ENCODE measurements at regions not wholly inside any gene's neighbourhood (a gene's known extent, or its start where the extent isn't known, plus 50 kb on each side); places are given as distances from the start of the nearest gene placed in this dataset.

GRCh38 chr2:122055521-122055931 is 300.1 kb downstream of the TSN start:
- intact Hi-C loops (cut with micrococcal nuclease), result no loop called here
- Mint-ChIP-seq H3K9me3 (no peaks in the 10 kb centered on the region), H3K4me1 (ENCODE audit: low read depth) (no peaks in the 10 kb centered on the region), H3K4me3 (no peak overlapping the region), H3K27me3 (ENCODE audit: insufficient read depth) (no peaks in the 10 kb centered on the region), H3K27ac (no peak overlapping the region), H3K36me3 (ENCODE audit: low read depth) (no peaks in the 10 kb centered on the region)
- no peak for DNase-seq (ENCODE audit: low spot score)

- intact Hi-C loops (cut with micrococcal nuclease), result no loop called here
- H3K36me3 Mint-ChIP-seq (ENCODE audit: low read depth), result no peaks in the 10 kb centered on the region
- H3K4me1 Mint-ChIP-seq (ENCODE audit: low read depth), result no peaks in the 10 kb centered on the region
- no peaks in the 10 kb centered on the region for H3K27me3 Mint-ChIP-seq (ENCODE audit: insufficient read depth)
- H3K9me3 Mint-ChIP-seq, result no peaks in the 10 kb centered on the region
- H3K4me3 Mint-ChIP-seq, result no peak overlapping the region
- no peak overlapping the region for H3K27ac Mint-ChIP-seq
- no peak for DNase-seq (ENCODE audit: low spot score)
Observed at GRCh38 chr2:122056853-122057252, 301.4 kb downstream of the TSN start.

GRCh38 chr2:122061206-122061605 is 305.8 kb downstream of the TSN start:
- H3K27me3 Mint-ChIP-seq (ENCODE audit: insufficient read depth), result peaks cover 2% of the 10 kb centered on the region
- H3K4me3 Mint-ChIP-seq, result no peak overlapping the region

GRCh38 chr2:122061831-122062230 is 306.4 kb downstream of the TSN start:
- no peaks in the 10 kb centered on the region for H3K36me3 Mint-ChIP-seq (ENCODE audit: low read depth)
- no peak overlapping the region for H3K4me3 Mint-ChIP-seq
- no peaks in the 10 kb centered on the region for H3K4me1 Mint-ChIP-seq (ENCODE audit: low read depth)
- peaks cover 2% of the 10 kb centered on the region for H3K27me3 Mint-ChIP-seq (ENCODE audit: insufficient read depth)
- H3K9me3 Mint-ChIP-seq, result no peaks in the 10 kb centered on the region
- H3K27ac Mint-ChIP-seq, result no peak overlapping the region
- intact Hi-C loops (cut with micrococcal nuclease), result no loop called here
- no peak for DNase-seq (ENCODE audit: low spot score)

More at GRCh38 chr2:122061206-122061605, 305.8 kb downstream of the TSN start:
- H3K4me1 Mint-ChIP-seq (ENCODE audit: low read depth), result no peaks in the 10 kb centered on the region
- no peaks in the 10 kb centered on the region for H3K36me3 Mint-ChIP-seq (ENCODE audit: low read depth)
- H3K27ac Mint-ChIP-seq, result no peak overlapping the region
- no peak for DNase-seq (ENCODE audit: low spot score)
- H3K9me3 Mint-ChIP-seq, result no peaks in the 10 kb centered on the region
- intact Hi-C loops (cut with micrococcal nuclease), result no loop called here

- Mint-ChIP-seq H3K27me3 (ENCODE audit: insufficient read depth) (peaks cover 2% of the 10 kb centered on the region), H3K4me1 (ENCODE audit: low read depth) (no peaks in the 10 kb centered on the region), H3K36me3 (ENCODE audit: low read depth) (no peaks in the 10 kb centered on the region), H3K9me3 (no peaks in the 10 kb centered on the region), H3K4me3 (no peak overlapping the region), H3K27ac (no peak overlapping the region)
- intact Hi-C loops (cut with micrococcal nuclease), result no loop called here
- no peak for DNase-seq (ENCODE audit: low spot score)
Observed at GRCh38 chr2:122062506-122062905, 307.1 kb downstream of the TSN start.

GRCh38 chr2:122063716-122064115 is 308.3 kb downstream of the TSN start:
- Mint-ChIP-seq H3K27ac (no peak overlapping the region), H3K9me3 (no peaks in the 10 kb centered on the region), H3K36me3 (ENCODE audit: low read depth) (no peaks in the 10 kb centered on the region), H3K4me3 (no peak overlapping the region), H3K27me3 (ENCODE audit: insufficient read depth) (peaks cover 5% of the 10 kb centered on the region), H3K4me1 (ENCODE audit: low read depth) (no peaks in the 10 kb centered on the region)
- intact Hi-C loops (cut with micrococcal nuclease), result no loop called here
- DNase-seq (ENCODE audit: low spot score), result no peak

- intact Hi-C loops (cut with micrococcal nuclease), result no loop called here
- Mint-ChIP-seq H3K27ac (no peak overlapping the region), H3K9me3 (no peaks in the 10 kb centered on the region)
Observed at GRCh38 chr2:122070241-122070731, 314.8 kb downstream of the TSN start.

GRCh38 chr2:122072666-122073065 is 317.2 kb downstream of the TSN start:
- H3K27ac Mint-ChIP-seq, result no peak overlapping the region
- H3K27me3 Mint-ChIP-seq (ENCODE audit: insufficient read depth), result peaks cover 7% of the 10 kb centered on the region
- H3K4me3 Mint-ChIP-seq, result no peak overlapping the region
- H3K4me1 Mint-ChIP-seq (ENCODE audit: low read depth), result no peaks in the 10 kb centered on the region
- no peak for DNase-seq (ENCODE audit: low spot score)
- H3K36me3 Mint-ChIP-seq (ENCODE audit: low read depth), result no peaks in the 10 kb centered on the region
- intact Hi-C loops (cut with micrococcal nuclease), result no loop called here
- no peaks in the 10 kb centered on the region for H3K9me3 Mint-ChIP-seq

More at GRCh38 chr2:122070241-122070731, 314.8 kb downstream of the TSN start:
- H3K36me3 Mint-ChIP-seq (ENCODE audit: low read depth), result no peaks in the 10 kb centered on the region
- no peak overlapping the region for H3K4me3 Mint-ChIP-seq
- peaks cover 7% of the 10 kb centered on the region for H3K27me3 Mint-ChIP-seq (ENCODE audit: insufficient read depth)
- H3K4me1 Mint-ChIP-seq (ENCODE audit: low read depth), result no peaks in the 10 kb centered on the region
- DNase-seq (ENCODE audit: low spot score), result no peak

GRCh38 chr2:122074201-122074600 is 318.8 kb downstream of the TSN start:
- H3K27ac Mint-ChIP-seq, result no peak overlapping the region
- no peak overlapping the region for H3K4me3 Mint-ChIP-seq
- H3K27me3 Mint-ChIP-seq (ENCODE audit: insufficient read depth), result peaks cover 1% of the 10 kb centered on the region
- no peaks in the 10 kb centered on the region for H3K36me3 Mint-ChIP-seq (ENCODE audit: low read depth)
- intact Hi-C loops (cut with micrococcal nuclease), result no loop called here
- no peaks in the 10 kb centered on the region for H3K4me1 Mint-ChIP-seq (ENCODE audit: low read depth)
- no peaks in the 10 kb centered on the region for H3K9me3 Mint-ChIP-seq
- no peak for DNase-seq (ENCODE audit: low spot score)

- no peak overlapping the region for H3K4me3 Mint-ChIP-seq
- no peak for DNase-seq (ENCODE audit: low spot score)
- H3K27me3 Mint-ChIP-seq (ENCODE audit: insufficient read depth), result peaks cover 1% of the 10 kb centered on the region
- H3K27ac Mint-ChIP-seq, result no peak overlapping the region
- no peaks in the 10 kb centered on the region for H3K36me3 Mint-ChIP-seq (ENCODE audit: low read depth)
- H3K4me1 Mint-ChIP-seq (ENCODE audit: low read depth), result no peaks in the 10 kb centered on the region
- H3K9me3 Mint-ChIP-seq, result no peaks in the 10 kb centered on the region
- intact Hi-C loops (cut with micrococcal nuclease), result no loop called here
Observed at GRCh38 chr2:122075381-122075780, 319.9 kb downstream of the TSN start.

- intact Hi-C loops (cut with micrococcal nuclease), result no loop called here
- H3K36me3 Mint-ChIP-seq (ENCODE audit: low read depth), result no peaks in the 10 kb centered on the region
Observed at GRCh38 chr2:122077114-122077513, 321.7 kb downstream of the TSN start.

GRCh38 chr2:122077771-122078170 is 322.3 kb downstream of the TSN start:
- Mint-ChIP-seq H3K9me3 (no peaks in the 10 kb centered on the region), H3K4me3 (no peak overlapping the region), H3K27ac (no peak overlapping the region), H3K27me3 (ENCODE audit: insufficient read depth) (no peaks in the 10 kb centered on the region), H3K4me1 (ENCODE audit: low read depth) (no peaks in the 10 kb centered on the region), H3K36me3 (ENCODE audit: low read depth) (no peaks in the 10 kb centered on the region)
- DNase-seq (ENCODE audit: low spot score), result no peak
- intact Hi-C loops (cut with micrococcal nuclease), result no loop called here

More at GRCh38 chr2:122077114-122077513, 321.7 kb downstream of the TSN start:
- Mint-ChIP-seq H3K4me3 (no peak overlapping the region), H3K27ac (no peak overlapping the region), H3K27me3 (ENCODE audit: insufficient read depth) (no peaks in the 10 kb centered on the region), H3K4me1 (ENCODE audit: low read depth) (no peaks in the 10 kb centered on the region), H3K9me3 (no peaks in the 10 kb centered on the region)
- no peak for DNase-seq (ENCODE audit: low spot score)

- Mint-ChIP-seq H3K27ac (no peak overlapping the region), H3K9me3 (no peaks in the 10 kb centered on the region), H3K36me3 (ENCODE audit: low read depth) (no peaks in the 10 kb centered on the region), H3K4me1 (ENCODE audit: low read depth) (no peaks in the 10 kb centered on the region), H3K4me3 (no peak overlapping the region), H3K27me3 (ENCODE audit: insufficient read depth) (peaks cover 2% of the 10 kb centered on the region)
- no peak for DNase-seq (ENCODE audit: low spot score)
- intact Hi-C loops (cut with micrococcal nuclease), result no loop called here
Observed at GRCh38 chr2:122078451-122078850, 323.0 kb downstream of the TSN start.

- peaks cover 2% of the 10 kb centered on the region for H3K27me3 Mint-ChIP-seq (ENCODE audit: insufficient read depth)
- no peaks in the 10 kb centered on the region for H3K4me1 Mint-ChIP-seq (ENCODE audit: low read depth)
- no peak overlapping the region for H3K4me3 Mint-ChIP-seq
- intact Hi-C loops (cut with micrococcal nuclease), result no loop called here
- no peak overlapping the region for H3K27ac Mint-ChIP-seq
- H3K36me3 Mint-ChIP-seq (ENCODE audit: low read depth), result no peaks in the 10 kb centered on the region
- no peak for DNase-seq (ENCODE audit: low spot score)
- H3K9me3 Mint-ChIP-seq, result no peaks in the 10 kb centered on the region
Observed at GRCh38 chr2:122079844-122080243, 324.4 kb downstream of the TSN start.
